GM06990 (cell line): ENCODE measurements at regions not wholly inside any gene's neighbourhood (a gene's known extent, or its start where the extent isn't known, plus 50 kb on each side); places are given as distances from the start of the nearest gene placed in this dataset.

ENCODE experiments used
- DNase-seq: peaks from one replicate; pipeline ENCODE4 v3.0.0-alpha.2; 2011; ENCODE audit not compliant: insufficient read length; ENCODE audit errors: extremely low read depth
- H3K27me3 ChIP-seq: replicated peaks from 2 replicates; pipeline ENCODE4 v1.6.0; 2011; ENCODE audit warnings: low read length; ENCODE audit not compliant: control insufficient read depth, insufficient read depth
- H3K36me3 ChIP-seq: 2 replicates; pipeline ENCODE4 v1.5.1; 2011; ENCODE audit warnings: low read length; ENCODE audit not compliant: control insufficient read depth, insufficient read depth
- H3K4me3 ChIP-seq: replicated peaks from 2 replicates; pipeline ENCODE4 v1.5.1; 2011; ENCODE audit warnings: low read depth, mild to moderate bottlenecking, control low read depth, low read length
- CTCF ChIP-seq: IDR thresholded peaks from 2 replicates; pipeline ENCODE4 v1.5.1; 2011; ENCODE audit warnings: low read length, control low read depth, mild to moderate bottlenecking, inconsistent platforms; ENCODE audit not compliant: insufficient read depth, poor library complexity, severe bottlenecking

GRCh38 chr10:81570878-81571794 lies 303.9 kb upstream of the NRG3 start:
- Histone ChIP-seq H3K4me3 (no peak overlapping the region), H3K36me3 (no peaks in the 10 kb centered on the region), H3K27me3 (no peaks in the 10 kb centered on the region)
- no peak for TF ChIP-seq CTCF
- DNase-seq = no peak

GRCh38 chr10:81575036-81575435 lies 300.0 kb upstream of the NRG3 start:
- Histone ChIP-seq H3K4me3 (no peak overlapping the region), H3K36me3 (no peaks in the 10 kb centered on the region), H3K27me3 (no peaks in the 10 kb centered on the region)
- DNase-seq = no peak
- no peak for TF ChIP-seq CTCF

GRCh38 chr10:81576336-81576735 lies 298.7 kb upstream of the NRG3 start:
- DNase-seq = no peak
- Histone ChIP-seq H3K36me3 (no peaks in the 10 kb centered on the region), H3K4me3 (no peak overlapping the region)

GRCh38 chr10:81594991-81595390 lies 280.0 kb upstream of the NRG3 start:
- DNase-seq = no peak
- Histone ChIP-seq H3K36me3 (no peaks in the 10 kb centered on the region), H3K27me3 (no peaks in the 10 kb centered on the region), H3K4me3 (no peak overlapping the region)
- no peak for TF ChIP-seq CTCF

More at GRCh38 chr10:81576336-81576735, 298.7 kb upstream of the NRG3 start:
- no peak for TF ChIP-seq CTCF
- H3K27me3 ChIP-seq = no peaks in the 10 kb centered on the region

- no peak for TF ChIP-seq CTCF
- Histone ChIP-seq H3K36me3 (no peaks in the 10 kb centered on the region), H3K4me3 (no peak overlapping the region), H3K27me3 (no peaks in the 10 kb centered on the region)
- no peak for DNase-seq
Observed at GRCh38 chr10:81600185-81600584, 274.8 kb upstream of the NRG3 start.
